ENCODE measurements at regions not wholly inside any gene's neighbourhood (a gene's known extent, or its start where the extent isn't known, plus 50 kb on each side); places are given as distances from the start of the nearest gene placed in this dataset.

DNA sequence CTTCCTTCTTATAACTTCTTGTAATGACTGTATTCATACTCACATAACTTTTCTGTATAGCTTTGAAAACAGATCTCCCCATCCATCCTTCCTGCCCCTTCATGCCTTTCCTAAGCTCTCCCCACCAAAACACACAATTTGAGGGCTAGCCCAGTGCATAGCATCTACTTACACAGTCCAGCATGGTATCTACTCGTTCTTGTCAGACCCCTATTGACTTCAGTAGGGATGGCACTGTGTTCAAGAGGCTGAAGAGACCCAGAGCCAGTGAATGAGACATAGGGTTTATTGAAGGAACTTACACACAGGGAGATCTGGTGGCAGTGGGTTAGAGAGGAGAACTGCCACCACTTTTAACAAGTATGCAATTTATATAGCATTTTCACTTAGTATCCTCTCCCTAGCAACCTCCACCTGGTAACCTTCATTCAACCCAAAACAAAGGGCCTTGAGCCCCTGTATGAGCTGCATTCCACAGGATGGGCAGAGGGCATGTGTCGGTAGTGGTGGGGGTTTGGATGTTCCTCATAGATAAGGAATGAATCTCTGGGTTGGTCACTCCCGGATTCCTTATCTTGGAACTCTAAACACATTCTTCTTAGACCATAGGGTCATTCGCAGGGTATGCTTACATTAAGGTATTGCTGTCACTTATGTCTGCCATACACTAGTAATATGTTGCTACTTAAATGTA lies 64.9 kb upstream of the GNG12 start:
- no peak for DNase-seq

DNA sequence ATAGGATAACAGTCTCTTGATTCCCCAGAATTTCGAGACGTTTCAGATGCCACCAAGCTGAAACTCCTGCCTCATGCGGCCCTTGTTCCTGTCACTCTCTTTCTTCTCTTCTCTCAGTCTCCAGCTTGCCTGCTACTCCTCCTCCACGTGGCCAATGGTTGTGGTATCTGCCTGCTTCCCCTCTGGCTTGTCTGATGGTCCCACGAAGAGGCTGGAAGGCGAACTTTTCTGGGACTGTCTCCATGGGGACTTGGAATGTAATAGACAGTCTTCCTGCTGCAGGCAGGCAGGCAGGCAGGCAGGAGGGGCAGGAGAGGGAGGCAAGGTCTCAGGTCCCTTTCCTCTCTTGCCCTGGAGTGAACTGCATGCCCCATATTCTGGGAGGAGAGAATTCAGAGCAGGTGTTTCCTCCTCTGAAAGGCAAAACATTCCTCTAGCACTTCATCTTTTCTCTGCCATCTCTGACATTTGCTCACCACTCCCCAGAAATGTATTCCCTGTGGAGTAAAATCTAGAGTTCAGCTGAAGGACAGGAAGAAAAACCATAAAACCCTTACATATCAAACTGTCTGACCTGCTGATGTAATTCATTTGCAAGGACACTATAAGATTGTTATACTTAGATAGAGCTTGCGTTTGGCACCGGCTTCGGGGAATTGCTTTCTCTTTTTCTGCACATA lies 64.1 kb upstream of the GNG12 start:
- no peak for DNase-seq

DNA sequence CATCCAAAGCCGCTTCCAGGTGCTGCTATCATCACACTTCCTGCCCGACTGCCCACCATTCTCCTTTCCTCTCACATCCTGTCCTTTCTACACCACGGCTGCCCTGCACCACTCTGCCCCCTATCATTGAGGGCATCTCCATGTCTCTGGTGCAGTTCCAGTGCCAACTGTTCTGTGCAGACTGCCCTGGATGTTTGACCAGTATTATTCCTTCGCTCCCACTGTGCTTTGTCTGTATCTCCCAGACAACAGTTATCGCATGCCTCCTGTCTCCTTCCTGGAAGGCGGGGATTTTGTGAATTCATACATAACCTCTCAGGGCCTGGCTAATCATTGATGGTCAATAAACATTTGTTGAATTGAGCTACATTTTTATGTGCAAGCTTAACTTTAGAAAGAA lies 63.6 kb upstream of the GNG12 start:
- no peak for DNase-seq

DNA sequence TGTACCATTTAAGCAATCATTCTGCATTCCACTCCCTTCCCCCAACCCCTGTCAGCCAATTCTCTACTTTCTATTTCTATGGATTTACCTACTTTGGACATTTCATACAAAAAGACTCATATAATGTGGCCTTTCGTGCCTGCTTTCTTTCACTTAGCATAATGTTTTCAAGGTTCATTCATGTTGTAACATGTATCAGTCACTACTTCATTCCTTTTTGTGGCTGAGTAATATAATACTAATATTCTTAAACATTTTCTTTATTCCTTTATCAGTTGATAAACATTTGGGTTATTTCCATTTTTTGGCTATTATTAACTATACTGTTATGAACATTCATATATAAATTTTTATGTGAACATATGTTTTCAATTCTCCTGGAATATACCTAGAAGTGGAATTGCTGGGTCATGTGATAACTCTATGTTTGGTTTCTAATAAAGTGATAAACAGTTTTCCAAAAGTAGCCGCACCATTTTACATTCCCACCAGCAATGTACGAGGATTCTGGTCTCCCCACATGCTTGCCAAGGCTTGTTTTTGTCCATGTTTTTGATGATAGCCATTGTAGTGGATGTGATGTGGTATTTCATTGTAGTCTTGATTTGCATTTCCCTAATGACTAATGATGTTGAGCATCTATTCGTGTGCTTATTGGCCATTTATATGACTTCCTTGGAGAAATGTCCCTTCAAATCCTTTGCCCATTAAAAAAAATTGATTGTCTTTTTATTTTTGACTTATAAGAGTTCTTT lies 61.9 kb upstream of the GNG12 start:
- no peak for DNase-seq

DNA sequence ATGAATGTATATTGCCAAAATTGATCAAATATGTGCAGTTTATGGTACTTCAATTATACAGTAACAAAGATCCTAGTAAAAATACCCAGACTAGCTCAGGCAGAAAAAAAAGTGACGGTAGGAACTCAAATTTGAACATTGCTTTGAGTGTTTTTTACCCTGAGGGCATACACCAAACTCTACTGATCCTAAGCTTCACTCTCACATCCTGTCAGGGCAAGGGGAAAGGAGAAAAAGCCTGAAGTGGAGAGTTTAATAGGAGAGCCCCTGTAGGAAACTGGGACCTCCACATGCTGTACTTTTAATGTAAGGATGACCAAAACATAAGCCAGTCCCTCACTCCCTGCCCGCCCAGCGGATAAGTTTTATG lies 59.8 kb upstream of the GNG12 start:
- DNase-seq, result no peak

DNA sequence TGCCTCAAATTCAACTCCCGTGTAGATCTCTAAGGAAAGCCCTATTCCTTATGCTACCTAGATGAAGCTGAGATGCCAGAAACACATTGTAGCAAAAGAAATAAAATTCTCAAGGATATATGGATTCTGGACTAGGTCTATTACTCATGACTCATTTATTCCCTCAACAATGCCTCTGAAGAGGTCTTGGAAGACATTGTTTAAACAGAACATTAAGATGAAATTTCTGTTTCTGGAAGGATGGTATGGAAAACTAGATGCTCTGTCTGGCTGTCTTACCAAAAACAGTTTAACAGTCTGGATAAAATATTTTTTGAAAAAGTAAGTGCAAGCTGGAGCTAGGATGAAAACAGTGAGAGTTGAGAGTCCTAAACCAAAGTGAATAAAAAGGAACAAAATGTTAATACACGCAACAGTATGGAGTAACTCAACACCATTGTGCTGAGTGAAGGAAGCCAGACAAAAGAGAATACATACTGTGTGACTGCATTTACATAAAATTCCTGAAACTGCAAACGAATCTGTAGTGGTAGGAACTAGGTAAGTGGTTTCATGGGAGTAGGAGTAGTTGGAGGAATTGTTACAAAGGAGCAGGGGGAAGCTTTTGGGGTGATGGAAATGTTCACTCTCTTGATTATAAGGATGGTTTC lies 59.3 kb upstream of the GNG12 start:
- DNase-seq, result no peak

DNA sequence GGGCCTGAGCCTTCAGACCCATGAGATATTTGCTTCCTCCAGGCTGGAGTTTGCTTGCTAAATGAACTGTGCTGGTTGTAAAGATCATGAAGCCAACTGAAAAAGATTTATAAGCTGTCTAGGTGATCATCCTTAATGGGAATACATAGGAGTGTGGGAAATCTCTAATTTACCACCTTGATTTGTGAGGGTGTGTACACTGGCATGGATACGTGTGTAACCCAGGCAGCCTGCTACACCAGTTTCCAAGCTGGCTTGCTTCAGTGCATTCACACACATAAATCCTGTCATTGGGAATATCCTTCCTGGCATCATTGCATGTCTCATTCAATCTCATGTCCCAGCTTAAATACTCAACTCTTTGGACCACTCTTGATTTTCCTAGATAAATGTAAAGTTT lies 57.6 kb upstream of the GNG12 start:
- DNase-seq, result no peak

DNA sequence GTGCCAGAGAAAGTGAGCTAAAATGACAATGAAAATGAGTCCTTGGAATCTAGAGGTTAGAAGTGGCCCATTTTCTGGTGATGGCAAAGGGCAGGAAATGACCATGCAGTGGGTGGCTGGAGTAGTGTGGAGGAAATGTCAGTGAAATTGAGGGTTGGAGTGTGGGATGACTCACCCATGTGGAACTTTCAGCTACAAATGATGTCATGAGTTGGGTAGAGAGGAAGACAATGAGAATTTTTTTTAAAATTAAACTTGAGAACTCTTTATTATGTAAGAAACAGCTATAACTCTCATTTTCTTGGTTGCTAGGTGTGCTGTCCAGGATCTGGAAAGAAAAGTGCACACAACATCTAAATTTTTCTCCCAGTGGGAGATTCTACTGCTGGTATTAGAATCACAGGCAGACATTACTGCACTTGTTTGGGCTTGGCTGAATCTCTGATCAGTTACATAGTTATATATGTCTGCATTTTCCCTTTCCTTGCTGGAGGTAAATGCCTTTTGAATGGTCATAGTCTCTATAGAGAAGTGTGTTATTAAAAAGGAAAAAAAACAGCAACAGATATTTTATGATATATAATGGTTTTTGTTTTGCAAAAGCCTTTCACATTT lies 56.8 kb upstream of the GNG12 start:
- no peak for DNase-seq

DNA sequence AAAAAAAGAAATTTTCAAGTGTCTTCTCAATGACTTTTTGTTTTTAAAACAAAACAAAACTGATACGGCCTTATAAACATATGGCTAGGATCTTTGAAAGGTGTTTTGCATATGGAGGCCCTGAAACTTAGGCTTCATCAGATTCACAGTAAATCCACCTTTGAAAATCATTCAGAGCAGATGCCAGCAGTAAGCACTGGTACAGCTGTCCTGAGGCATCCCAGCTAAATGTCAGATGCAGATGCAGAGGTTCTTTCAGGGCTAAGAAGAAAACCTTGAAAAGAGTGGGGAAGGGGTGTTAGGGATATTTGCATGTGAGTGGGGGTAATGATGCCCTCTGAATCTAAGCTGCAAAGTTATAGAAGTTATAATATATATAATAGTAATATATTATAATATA lies 56.2 kb upstream of the GNG12 start:
- DNase-seq, result no peak

DNA sequence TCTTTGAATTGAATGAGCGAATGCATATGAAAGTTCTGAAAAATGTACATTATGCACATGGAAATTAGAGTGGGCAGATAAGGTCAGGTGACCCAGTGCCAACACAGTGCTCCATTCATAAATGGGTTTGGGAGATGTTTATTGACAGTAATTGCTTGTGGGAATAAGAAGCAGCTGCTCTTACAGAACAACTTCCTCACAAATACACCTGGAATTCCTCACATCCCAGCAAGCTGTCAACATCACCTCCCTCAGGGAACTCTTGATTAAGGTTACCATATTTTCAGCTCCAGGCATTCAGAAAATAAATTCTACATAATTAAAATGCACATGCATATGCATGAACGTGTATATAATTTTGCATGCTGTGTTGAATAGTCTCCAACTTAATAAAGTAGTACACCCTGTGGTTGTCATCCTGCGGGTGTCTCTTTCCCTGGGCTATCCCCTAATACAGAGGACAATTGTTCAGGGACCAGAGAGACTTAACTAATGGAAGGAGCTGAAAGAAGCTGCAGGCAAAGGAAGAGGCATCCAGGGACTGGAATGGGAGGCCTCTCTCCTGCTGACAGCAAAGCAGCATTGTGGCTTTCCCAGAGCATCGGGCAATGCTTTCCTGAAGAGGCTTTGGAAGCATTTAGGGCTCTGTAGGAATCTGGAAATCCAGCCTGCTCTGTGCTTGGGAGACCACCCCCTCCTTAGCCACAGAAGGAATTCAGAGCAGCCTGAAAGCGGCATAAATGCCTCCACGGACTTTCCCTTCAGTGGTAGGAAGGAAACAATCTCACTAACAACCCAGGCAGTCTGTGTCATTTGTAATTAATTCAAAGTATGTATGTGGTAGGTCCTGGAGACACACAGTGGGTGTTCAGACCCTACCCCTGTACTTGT lies 55.2 kb upstream of the GNG12 start:
- DNase-seq, result peak; percentile 49

DNA sequence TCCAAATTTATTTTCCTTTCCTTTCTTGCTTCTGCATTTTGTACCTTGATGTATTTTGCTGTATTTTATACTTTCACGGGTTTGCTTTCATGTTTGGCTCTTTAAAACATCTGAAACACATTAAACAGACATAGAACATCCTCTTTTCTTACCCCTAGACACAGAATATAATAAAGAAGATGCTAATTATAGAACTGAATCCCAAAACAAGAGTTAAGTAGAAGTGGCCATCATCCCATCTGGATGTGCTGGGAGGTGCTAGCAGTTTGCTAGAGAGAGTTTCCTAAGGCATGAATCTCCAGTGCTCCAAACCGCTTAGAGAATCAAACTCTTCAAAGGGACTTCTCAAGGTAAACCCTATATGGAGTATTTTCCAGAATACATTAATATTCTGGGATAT lies 53.9 kb upstream of the GNG12 start:
- DNase-seq, result no peak

DNA sequence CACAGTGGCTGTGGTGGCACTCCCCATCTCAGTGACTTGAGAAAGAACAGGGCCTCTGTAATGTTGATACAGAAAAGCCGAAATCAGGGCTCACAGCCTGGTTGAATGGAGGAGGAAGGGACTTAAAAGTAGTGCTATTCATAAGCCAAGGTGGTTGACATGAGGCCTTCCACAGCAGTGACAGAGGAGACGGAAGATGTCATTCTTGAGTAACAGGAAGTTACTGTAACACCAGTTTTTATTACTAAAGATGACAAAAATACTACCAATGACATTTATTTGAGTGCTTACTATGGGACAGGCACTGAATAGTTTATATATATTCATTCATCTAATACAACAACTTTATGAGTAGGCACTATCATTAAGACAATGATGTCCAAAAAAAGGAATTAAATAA lies 52.8 kb upstream of the GNG12 start:
- DNase-seq, result no peak

DNA sequence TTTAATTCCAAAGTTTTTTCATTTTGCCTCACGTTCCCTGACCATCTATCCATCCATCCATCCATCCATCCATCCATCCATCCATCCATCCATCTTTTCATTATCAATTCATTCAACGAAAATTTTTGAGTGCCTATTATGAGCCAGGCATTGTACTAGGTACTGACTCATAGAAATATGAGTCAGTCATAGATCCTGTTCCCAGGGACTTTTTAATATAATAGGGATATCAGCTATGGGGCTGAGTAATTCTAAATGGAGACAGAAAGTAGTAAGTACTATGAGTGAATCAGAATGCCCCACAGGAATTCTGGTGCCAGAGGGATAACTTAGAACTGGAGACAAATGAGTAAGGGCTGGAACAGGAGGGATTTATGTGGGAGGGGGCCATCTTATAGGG lies 49.8 kb upstream of the GNG12 start:
- DNase-seq, result no peak
